ENCODE measurements at regions not wholly inside any gene's neighbourhood (a gene's known extent, or its start where the extent isn't known, plus 50 kb on each side); places are given as distances from the start of the nearest gene placed in this dataset.
"Not testable (repeated sequence)": the region's sequence is repeated elsewhere in the genome, so short reads cannot be mapped to it uniquely, and the experiment has no call there.

DNA sequence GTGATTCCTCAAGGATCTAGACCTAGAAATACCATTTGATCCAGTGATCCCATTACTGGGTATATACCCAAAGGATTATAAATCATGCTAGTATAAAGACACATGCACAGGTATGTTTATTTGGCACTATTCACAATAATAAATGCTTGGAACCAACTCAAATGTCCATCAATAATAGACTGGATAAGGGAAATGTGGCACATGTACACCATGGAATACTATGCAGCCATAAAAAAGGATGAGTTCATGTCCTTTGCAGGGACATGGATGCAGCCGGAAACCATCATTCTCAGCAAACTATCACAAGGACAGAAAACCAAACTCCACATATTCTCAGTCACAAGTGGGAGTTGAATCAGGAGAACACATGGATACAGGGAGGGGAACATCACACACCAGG lies 183.8 kb upstream of the ETV3 start:
- H3K27me3 ChIP-seq (ENCODE audit: insufficient read depth, low read length); H3K27ac ChIP-seq (ENCODE audit: low read depth, low read length); H3K9ac ChIP-seq (ENCODE audit: low read depth, low read length); H3K36me3 ChIP-seq (ENCODE audit: insufficient read depth, low read length); H3K4me3 ChIP-seq (ENCODE audit: low read length); H3K9me3 ChIP-seq (ENCODE audit: insufficient read depth, low read depth, low read length): not testable (repeated sequence)
- H3K4me1 ChIP-seq (ENCODE audit: insufficient read depth, low read length), result peaks cover 24% of the 10 kb centered on the region
- whole genome bisulfite sequencing, result no CpG with 5 or more reads among the region's 1 CpG

DNA sequence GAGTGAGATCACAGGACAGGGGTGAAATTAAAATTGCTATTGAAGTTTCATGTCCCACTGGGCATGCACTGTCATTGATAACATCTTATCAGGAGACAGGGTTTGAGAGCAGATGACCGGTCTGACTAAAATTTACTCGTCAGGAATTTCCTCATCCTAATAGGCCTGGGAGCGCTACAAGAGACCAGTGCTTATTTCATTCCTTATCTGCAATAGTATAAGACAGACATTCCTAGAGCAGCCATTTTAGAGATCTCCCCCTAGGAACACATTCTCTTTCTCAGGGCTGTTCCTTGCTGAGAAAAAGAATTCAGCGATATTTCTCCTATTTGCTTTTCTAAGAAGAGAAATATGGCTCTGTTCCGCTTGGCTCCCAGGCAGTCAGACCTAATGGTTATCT lies 181.4 kb upstream of the ETV3 start:
- H3K9me3 ChIP-seq (ENCODE audit: insufficient read depth, low read depth, low read length), result 0 out of 2 replicates have a peak, but pooled peaks cover 4% of the 10 kb centered on the region
- no peaks in the 10 kb centered on the region for H3K4me1 ChIP-seq (ENCODE audit: insufficient read depth, low read length)
- H3K4me3 ChIP-seq (ENCODE audit: low read length), result no peak overlapping the region
- no peaks in the 10 kb centered on the region for H3K36me3 ChIP-seq (ENCODE audit: insufficient read depth, low read length)
- WGBS, result 96% methylated on average over 5 of the region's 5 CpGs
- no peak overlapping the region for H3K9ac ChIP-seq (ENCODE audit: low read depth, low read length)
- H3K27ac ChIP-seq (ENCODE audit: low read depth, low read length), result no peak overlapping the region
- no peaks in the 10 kb centered on the region for H3K27me3 ChIP-seq (ENCODE audit: insufficient read depth, low read length)

GRCh38 chr1:157317229-157317628 lies 179.0 kb upstream of the ETV3 start:
- not testable (repeated sequence) for H3K4me1 ChIP-seq (ENCODE audit: insufficient read depth, low read length); H3K9me3 ChIP-seq (ENCODE audit: insufficient read depth, low read depth, low read length); H3K4me3 ChIP-seq (ENCODE audit: low read length); H3K27me3 ChIP-seq (ENCODE audit: insufficient read depth, low read length); H3K9ac ChIP-seq (ENCODE audit: low read depth, low read length); H3K36me3 ChIP-seq (ENCODE audit: insufficient read depth, low read length); H3K27ac ChIP-seq (ENCODE audit: low read depth, low read length)
- WGBS, result no CpG with 5 or more reads among the region's 2 CpGs

DNA sequence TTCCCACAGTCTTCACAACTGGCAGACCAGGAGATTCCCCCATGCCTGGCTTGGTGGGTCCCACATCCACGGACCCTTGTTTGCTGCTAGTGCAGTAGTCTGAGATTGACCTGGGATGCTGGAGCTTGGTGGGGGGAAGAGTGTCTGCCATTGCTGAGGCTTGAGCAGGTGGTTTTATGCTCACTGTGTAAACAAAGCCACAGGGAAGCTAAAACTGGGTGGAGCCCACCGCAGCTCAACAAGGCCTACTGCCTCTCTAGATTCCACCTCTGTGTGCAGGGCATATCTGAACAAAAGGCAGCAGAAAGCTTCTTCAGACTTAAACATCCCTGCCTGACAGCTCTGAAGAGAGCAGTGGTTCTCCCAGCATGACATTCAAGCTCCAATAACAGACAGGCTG lies 177.3 kb upstream of the ETV3 start:
- Histone ChIP-seq H3K27ac (ENCODE audit: low read depth, low read length) (no peak overlapping the region), H3K27me3 (ENCODE audit: insufficient read depth, low read length) (no peaks in the 10 kb centered on the region), H3K4me1 (ENCODE audit: insufficient read depth, low read length) (peaks cover 3% of the 10 kb centered on the region; the same call in 1 of the 2 replicates), H3K36me3 (ENCODE audit: insufficient read depth, low read length) (no peaks in the 10 kb centered on the region), H3K4me3 (ENCODE audit: low read length) (no peak overlapping the region), H3K9me3 (ENCODE audit: insufficient read depth, low read depth, low read length) (0 out of 2 replicates have a peak, but pooled peaks cover 4% of the 10 kb centered on the region), H3K9ac (ENCODE audit: low read depth, low read length) (no peak overlapping the region)
- WGBS, result 90% methylated on average over 2 of the region's 2 CpGs

DNA sequence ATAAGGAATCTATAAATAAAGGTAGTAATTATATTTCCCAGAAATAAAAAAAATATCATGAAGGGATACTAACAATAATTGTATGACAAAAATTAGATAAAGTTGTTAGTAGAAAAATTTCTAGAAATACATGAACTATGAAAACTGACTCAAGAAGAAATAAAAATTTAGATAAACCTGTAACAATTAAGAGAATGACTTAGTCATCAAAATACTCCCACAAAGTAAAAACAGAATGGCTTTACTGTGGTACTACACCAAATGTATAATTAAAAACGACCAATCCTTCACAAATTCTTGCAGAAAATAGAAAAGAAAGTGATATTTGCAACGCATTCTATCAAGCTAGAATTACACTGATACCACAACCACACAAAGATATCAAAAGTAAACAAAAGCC lies 176.2 kb upstream of the ETV3 start:
- Histone ChIP-seq H3K27me3 (ENCODE audit: insufficient read depth, low read length) (no peaks in the 10 kb centered on the region), H3K4me3 (ENCODE audit: low read length) (no peak overlapping the region), H3K27ac (ENCODE audit: low read depth, low read length) (no peak overlapping the region), H3K36me3 (ENCODE audit: insufficient read depth, low read length) (no peaks in the 10 kb centered on the region), H3K9ac (ENCODE audit: low read depth, low read length) (no peak overlapping the region), H3K4me1 (ENCODE audit: insufficient read depth, low read length) (peaks cover 3% of the 10 kb centered on the region; the same call in 1 of the 2 replicates), H3K9me3 (ENCODE audit: insufficient read depth, low read depth, low read length) (0 out of 2 replicates have a peak, but pooled peaks cover under 1% of the 10 kb centered on the region)
- WGBS, result 68% methylated on average over 2 of the region's 2 CpGs

DNA sequence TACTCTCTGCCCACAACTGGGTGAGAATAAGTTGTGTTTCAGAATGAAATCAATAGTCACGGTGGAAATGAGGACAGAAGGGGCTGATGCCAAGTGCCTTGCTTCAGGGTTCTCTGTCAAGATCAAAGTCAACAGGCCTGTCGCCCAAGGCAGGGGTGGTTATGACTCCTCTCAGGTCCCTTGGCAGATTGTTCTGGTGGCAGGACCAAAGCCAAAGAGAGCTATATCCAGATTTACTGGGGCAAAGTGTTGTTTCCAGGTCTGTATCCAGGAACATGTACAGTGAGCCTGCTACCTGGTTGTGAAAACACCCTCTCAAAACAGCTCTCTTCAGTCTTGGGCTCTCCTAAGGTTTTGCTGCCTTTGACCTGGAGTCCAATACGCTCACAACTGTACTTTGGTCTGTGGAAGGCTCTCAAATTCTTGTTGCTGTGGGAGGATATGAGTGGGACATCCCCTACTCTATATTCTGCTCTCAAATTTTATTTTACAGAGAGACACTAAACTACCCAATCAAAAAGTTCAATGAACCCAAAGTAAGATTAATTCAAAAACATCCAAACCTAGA lies 175.1 kb upstream of the ETV3 start:
- H3K27me3 ChIP-seq (ENCODE audit: insufficient read depth, low read length), result no peaks in the 10 kb centered on the region
- no peak overlapping the region for H3K9ac ChIP-seq (ENCODE audit: low read depth, low read length)
- 96% methylated on average over 3 of the region's 3 CpGs for WGBS
- no peak overlapping the region for H3K27ac ChIP-seq (ENCODE audit: low read depth, low read length)
- no peaks in the 10 kb centered on the region for H3K36me3 ChIP-seq (ENCODE audit: insufficient read depth, low read length)
- no peak overlapping the region for H3K4me3 ChIP-seq (ENCODE audit: low read length)
- no peaks in the 10 kb centered on the region for H3K9me3 ChIP-seq (ENCODE audit: insufficient read depth, low read depth, low read length)
- peaks cover 3% of the 10 kb centered on the region; the same call in 1 of the 2 replicates for H3K4me1 ChIP-seq (ENCODE audit: insufficient read depth, low read length)

DNA sequence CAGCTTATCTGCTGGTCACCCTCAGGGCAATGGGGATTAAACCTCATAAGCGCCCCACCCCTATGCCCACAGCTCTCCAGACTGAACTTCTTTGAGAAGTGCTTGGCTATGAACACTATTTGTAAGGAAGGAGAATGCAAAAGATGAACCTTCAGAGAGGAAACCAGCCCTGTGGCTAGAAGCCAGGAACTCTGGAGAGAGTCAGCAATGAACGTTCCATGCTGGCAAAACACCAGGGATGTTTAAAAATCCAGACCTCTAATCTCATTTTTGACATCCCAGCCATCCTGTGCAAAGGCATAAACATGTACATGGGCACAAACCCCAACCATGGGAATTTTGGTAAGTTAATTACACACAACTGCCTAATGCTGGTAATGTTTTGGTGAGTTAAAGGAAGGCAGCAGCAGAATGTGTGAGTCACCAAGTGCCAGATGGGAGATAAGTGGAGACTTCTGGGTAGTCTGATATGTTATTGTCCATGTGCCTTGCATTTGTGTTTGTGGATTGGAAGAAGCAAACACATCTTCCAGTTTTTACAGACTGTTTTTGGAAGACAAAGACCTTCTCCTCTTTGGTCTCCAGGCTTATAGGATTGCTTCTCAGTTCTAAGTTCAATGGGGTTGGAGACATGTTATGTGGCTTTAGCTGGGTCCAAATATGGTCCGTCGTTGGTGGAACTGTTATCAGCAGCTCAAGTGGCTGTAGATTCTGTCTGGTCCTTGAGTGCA lies 174.1 kb upstream of the ETV3 start:
- Histone ChIP-seq H3K9ac (ENCODE audit: low read depth, low read length) (no peak overlapping the region), H3K9me3 (ENCODE audit: insufficient read depth, low read depth, low read length) (no peaks in the 10 kb centered on the region), H3K4me3 (ENCODE audit: low read length) (no peak overlapping the region), H3K27me3 (ENCODE audit: insufficient read depth, low read length) (no peaks in the 10 kb centered on the region), H3K27ac (ENCODE audit: low read depth, low read length) (no peak overlapping the region), H3K36me3 (ENCODE audit: insufficient read depth, low read length) (no peaks in the 10 kb centered on the region), H3K4me1 (ENCODE audit: insufficient read depth, low read length) (peaks cover 3% of the 10 kb centered on the region; the same call in 1 of the 2 replicates)
- WGBS, result 59% methylated on average over 4 of the region's 4 CpGs

GRCh38 chr1:157311730-157312081 lies 173.5 kb upstream of the ETV3 start:
- Histone ChIP-seq H3K4me1 (ENCODE audit: insufficient read depth, low read length) (peaks cover 3% of the 10 kb centered on the region; the same call in 1 of the 2 replicates), H3K4me3 (ENCODE audit: low read length) (no peak overlapping the region), H3K27me3 (ENCODE audit: insufficient read depth, low read length) (no peaks in the 10 kb centered on the region), H3K9me3 (ENCODE audit: insufficient read depth, low read depth, low read length) (no peaks in the 10 kb centered on the region), H3K27ac (ENCODE audit: low read depth, low read length) (no peak overlapping the region), H3K36me3 (ENCODE audit: insufficient read depth, low read length) (no peaks in the 10 kb centered on the region), H3K9ac (ENCODE audit: low read depth, low read length) (no peak overlapping the region)
- WGBS, result 89% methylated on average over 5 of the region's 5 CpGs

DNA sequence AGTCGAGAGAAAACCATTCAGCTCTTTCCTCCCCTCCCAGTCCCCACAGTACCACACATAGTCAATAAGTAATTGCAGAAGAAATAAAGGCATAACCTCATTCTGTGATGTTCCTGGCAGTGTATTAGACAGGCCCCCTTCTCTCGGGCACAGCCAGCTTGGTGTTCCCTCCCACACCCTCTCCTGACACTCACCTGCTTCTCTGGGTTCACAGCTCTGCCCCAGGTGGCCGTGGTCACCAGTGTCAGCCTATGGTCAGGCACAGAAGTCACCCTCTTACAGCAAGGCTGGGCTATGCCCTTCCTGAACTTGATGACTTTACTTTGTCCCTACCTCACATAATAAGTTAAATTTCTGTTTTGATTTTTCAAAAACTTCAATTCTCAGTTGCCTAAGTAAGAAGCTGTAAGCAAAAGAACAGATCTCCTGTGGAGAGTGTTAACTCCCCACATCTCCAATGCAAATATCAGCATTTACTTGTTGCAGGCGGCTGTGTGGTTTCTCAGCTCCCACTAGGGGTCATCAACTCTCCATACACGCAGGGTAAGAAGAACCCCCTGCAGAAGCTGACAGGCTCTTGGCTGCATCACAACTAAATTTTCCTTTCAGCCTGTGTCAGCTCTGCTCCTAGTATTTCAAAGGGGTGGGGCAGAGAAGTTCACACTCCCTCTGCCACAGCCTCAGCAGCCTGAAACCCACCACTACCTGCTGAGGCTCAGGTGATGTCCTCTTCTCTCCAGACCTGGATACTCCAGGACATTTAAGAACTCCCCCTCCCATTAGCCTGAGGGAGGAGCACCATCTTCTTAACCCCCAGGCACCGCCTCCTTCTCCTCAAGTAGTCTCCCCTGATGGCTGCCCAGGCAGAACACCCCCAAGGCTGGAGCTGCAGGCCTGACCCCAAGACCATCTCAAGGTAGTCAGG lies 172.9 kb upstream of the ETV3 start:
- H3K4me1 ChIP-seq (ENCODE audit: insufficient read depth, low read length), result not testable (repeated sequence)
- WGBS, result 23% methylated on average over 5 of the region's 6 CpGs

GRCh38 chr1:157310401-157310800 lies 172.2 kb upstream of the ETV3 start:
- no peak overlapping the region for H3K9ac ChIP-seq (ENCODE audit: low read depth, low read length)
- no peak overlapping the region for H3K27ac ChIP-seq (ENCODE audit: low read depth, low read length)
- no peak overlapping the region for H3K4me3 ChIP-seq (ENCODE audit: low read length)
- WGBS, result 57% methylated on average over 5 of the region's 5 CpGs
- H3K27me3 ChIP-seq (ENCODE audit: insufficient read depth, low read length), result no peaks in the 10 kb centered on the region
- peaks cover 3% of the 10 kb centered on the region; the same call in 1 of the 2 replicates for H3K4me1 ChIP-seq (ENCODE audit: insufficient read depth, low read length)
- H3K9me3 ChIP-seq (ENCODE audit: insufficient read depth, low read depth, low read length), result no peaks in the 10 kb centered on the region
- no peaks in the 10 kb centered on the region for H3K36me3 ChIP-seq (ENCODE audit: insufficient read depth, low read length)

More for the DNA sequence above, 172.9 kb upstream of the ETV3 start:
- H3K27ac ChIP-seq (ENCODE audit: low read depth, low read length); H3K36me3 ChIP-seq (ENCODE audit: insufficient read depth, low read length); H3K4me3 ChIP-seq (ENCODE audit: low read length); H3K9me3 ChIP-seq (ENCODE audit: insufficient read depth, low read depth, low read length); H3K9ac ChIP-seq (ENCODE audit: low read depth, low read length); H3K27me3 ChIP-seq (ENCODE audit: insufficient read depth, low read length): not testable (repeated sequence)

DNA sequence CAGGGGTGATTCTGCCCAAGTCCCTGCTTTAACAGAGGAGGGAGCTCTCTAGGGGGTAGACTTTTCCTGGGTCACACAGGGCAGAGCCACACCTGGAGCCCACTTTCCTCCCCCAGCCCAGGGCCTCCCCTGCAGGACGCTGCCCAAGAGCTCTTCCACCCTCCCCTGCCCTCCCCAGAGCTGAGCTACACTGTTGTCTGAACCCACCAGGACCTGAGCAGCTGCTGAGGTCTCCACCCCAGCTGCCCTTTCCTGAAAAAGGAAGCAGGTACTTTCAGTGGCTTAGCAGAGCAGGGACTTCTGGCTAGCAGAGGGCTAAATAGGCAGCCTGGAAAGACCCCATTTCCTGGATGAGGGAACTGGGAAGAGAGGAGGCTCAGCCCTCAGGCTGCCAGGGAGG lies 169.3 kb upstream of the ETV3 start:
- H3K4me3 ChIP-seq (ENCODE audit: low read length), result no peak overlapping the region
- no peak overlapping the region for H3K9ac ChIP-seq (ENCODE audit: low read depth, low read length)
- H3K36me3 ChIP-seq (ENCODE audit: insufficient read depth, low read length), result no peaks in the 10 kb centered on the region
- peaks cover 3% of the 10 kb centered on the region; the same call in 1 of the 2 replicates for H3K4me1 ChIP-seq (ENCODE audit: insufficient read depth, low read length)
- WGBS, result 82% methylated on average over 1 of the region's 1 CpG
- no peaks in the 10 kb centered on the region for H3K27me3 ChIP-seq (ENCODE audit: insufficient read depth, low read length)
- no peaks in the 10 kb centered on the region for H3K9me3 ChIP-seq (ENCODE audit: insufficient read depth, low read depth, low read length)
- H3K27ac ChIP-seq (ENCODE audit: low read depth, low read length), result no peak overlapping the region
